Nephron progenitor cell (in vitro differentiated cells): ENCODE measurements at regions not wholly inside any gene's neighbourhood (a gene's known extent, or its start where the extent isn't known, plus 50 kb on each side); places are given as distances from the start of the nearest gene placed in this dataset.
"Not testable (repeated sequence)": the region's sequence is repeated elsewhere in the genome, so short reads cannot be mapped to it uniquely, and the experiment has no call there.

Source experiments
- DNase-seq: peaks from one replicate; pipeline ENCODE4 v3.0.0; 2021
- H3K27ac Mint-ChIP-seq: 2 replicates; pipeline ENCODE4 v1.8.0; 2021; ENCODE audit warnings: mild to moderate bottlenecking, moderate library complexity, mixed read lengths
- H3K27me3 Mint-ChIP-seq: 2 replicates; pipeline ENCODE4 v1.8.0; 2021; ENCODE audit warnings: mild to moderate bottlenecking, low read depth, mixed read lengths; ENCODE audit not compliant: poor library complexity
- H3K36me3 Mint-ChIP-seq: 2 replicates; pipeline ENCODE4 v1.8.0; 2021; ENCODE audit warnings: low read depth, mixed read lengths
- H3K4me1 Mint-ChIP-seq: 2 replicates; pipeline ENCODE4 v1.8.0; 2021; ENCODE audit warnings: mixed read lengths
- H3K4me3 Mint-ChIP-seq: 2 replicates; pipeline ENCODE4 v1.8.0; 2021; ENCODE audit warnings: mild to moderate bottlenecking, moderate library complexity, mixed read lengths
- H3K9me3 Mint-ChIP-seq: 2 replicates; pipeline ENCODE4 v1.8.0; 2021; ENCODE audit warnings: mild to moderate bottlenecking, moderate library complexity, mixed read lengths
- CTCF ChIP-seq: fragments of 200-600 bp; sonication (generic); IDR thresholded peaks from 2 replicates; pipeline ENCODE4 v1.5.0; 2021; ENCODE audit warnings: antibody characterized with exemption

- no peaks in the 10 kb centered on the region for H3K27me3 Mint-ChIP-seq
- H3K9me3 Mint-ChIP-seq, result peaks cover 30% of the 10 kb centered on the region
- TF ChIP-seq CTCF, result no peak
- H3K27ac Mint-ChIP-seq, result no peak overlapping the region
- no peak for DNase-seq
- no peak overlapping the region for H3K4me3 Mint-ChIP-seq
- peaks cover 18% of the 10 kb centered on the region for H3K36me3 Mint-ChIP-seq
- peaks cover 6% of the 10 kb centered on the region for H3K4me1 Mint-ChIP-seq
Observed at GRCh38 chr4:79661196-79661595, 253.2 kb upstream of the GK2 start.

DNA sequence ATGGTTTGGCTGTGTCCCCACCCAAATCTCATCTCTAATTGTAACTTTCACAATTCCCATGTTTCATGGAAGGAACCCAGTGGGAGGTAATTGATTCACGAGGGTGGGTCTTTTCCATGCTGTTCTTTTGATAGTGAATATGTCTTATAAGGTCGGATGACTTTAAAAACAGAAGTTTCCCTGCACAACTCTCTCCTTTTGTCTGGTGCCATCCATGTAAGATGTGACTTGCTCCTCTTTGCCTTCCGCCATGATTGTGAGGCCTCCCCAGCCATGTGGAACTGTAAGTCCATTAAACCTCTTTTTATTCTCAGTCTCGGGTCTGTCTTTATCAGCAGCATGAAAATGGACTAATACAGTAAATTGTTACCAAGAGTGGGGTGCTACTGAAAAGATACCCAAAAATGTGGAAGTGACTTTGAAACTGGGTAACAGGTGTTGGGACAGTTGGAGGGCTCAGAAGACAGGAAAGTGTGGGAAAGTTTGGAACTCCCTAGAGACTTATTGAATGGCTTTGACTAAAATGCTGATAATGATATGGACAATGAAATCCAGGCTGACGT is 251.4 kb upstream of the GK2 start:
- peaks cover 18% of the 10 kb centered on the region for H3K36me3 Mint-ChIP-seq
- not testable (repeated sequence) for H3K27ac Mint-ChIP-seq, H3K27me3 Mint-ChIP-seq, H3K4me3 Mint-ChIP-seq, H3K4me1 Mint-ChIP-seq, DNase-seq
- peaks cover 30% of the 10 kb centered on the region for H3K9me3 Mint-ChIP-seq

DNA sequence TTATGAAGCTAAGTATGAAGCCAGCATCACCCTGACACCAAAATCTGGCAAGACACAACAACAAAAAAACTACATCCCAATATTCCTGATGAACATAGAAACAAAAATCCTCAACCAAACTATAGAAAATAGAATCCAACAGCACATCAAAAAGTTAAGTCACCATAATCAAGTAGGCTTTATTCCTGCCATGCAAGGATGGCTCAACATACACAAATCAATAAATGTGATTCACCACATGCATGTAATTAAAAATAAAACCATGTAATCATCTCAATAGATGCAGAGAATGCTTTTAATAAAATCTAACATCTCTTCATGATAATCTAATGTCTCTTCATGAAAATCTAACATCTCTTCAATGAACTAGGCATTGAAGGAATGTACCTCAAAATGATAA is 249.4 kb upstream of the GK2 start:
- H3K27ac Mint-ChIP-seq, result no peak overlapping the region
- H3K4me1 Mint-ChIP-seq, result peaks cover 15% of the 10 kb centered on the region
- no peaks in the 10 kb centered on the region for H3K27me3 Mint-ChIP-seq
- no peak for DNase-seq
- peaks cover 18% of the 10 kb centered on the region for H3K36me3 Mint-ChIP-seq
- H3K4me3 Mint-ChIP-seq, result no peak overlapping the region
- peaks cover 30% of the 10 kb centered on the region for H3K9me3 Mint-ChIP-seq
- TF ChIP-seq CTCF, result no peak

GRCh38 chr4:79653871-79654270 is 245.8 kb upstream of the GK2 start:
- DNase-seq, result no peak
- Mint-ChIP-seq H3K36me3 (peaks cover 11% of the 10 kb centered on the region), H3K27me3 (peaks cover 4% of the 10 kb centered on the region), H3K4me3 (no peak overlapping the region), H3K4me1 (peaks cover 20% of the 10 kb centered on the region), H3K27ac (no peak overlapping the region), H3K9me3 (peaks cover 19% of the 10 kb centered on the region)
- no peak for TF ChIP-seq CTCF

GRCh38 chr4:79652738-79653137 is 244.7 kb upstream of the GK2 start:
- no peak overlapping the region for H3K4me3 Mint-ChIP-seq
- H3K27ac Mint-ChIP-seq, result no peak overlapping the region
- no peak for TF ChIP-seq CTCF
- H3K9me3 Mint-ChIP-seq, result peaks cover 8% of the 10 kb centered on the region
- peaks cover 4% of the 10 kb centered on the region for H3K27me3 Mint-ChIP-seq
- no peak for DNase-seq
- no peaks in the 10 kb centered on the region for H3K36me3 Mint-ChIP-seq
- peaks cover 20% of the 10 kb centered on the region for H3K4me1 Mint-ChIP-seq

- Mint-ChIP-seq H3K9me3 (peaks cover 2% of the 10 kb centered on the region), H3K4me1 (peaks cover 20% of the 10 kb centered on the region), H3K27me3 (peaks cover 4% of the 10 kb centered on the region), H3K36me3 (no peaks in the 10 kb centered on the region), H3K4me3 (no peak overlapping the region), H3K27ac (no peak overlapping the region)
- no peak for DNase-seq
- TF ChIP-seq CTCF, result no peak
Observed at GRCh38 chr4:79652232-79652631, 244.2 kb upstream of the GK2 start.
